SK-N-SH (cell line): ENCODE measurements at regions not wholly inside any gene's neighbourhood (a gene's known extent, or its start where the extent isn't known, plus 50 kb on each side); places are given as distances from the start of the nearest gene placed in this dataset.

ENCODE experiments used
- CTCF ChIA-PET: fragments of 300-600, 350-600 bp; formaldehyde crosslinking; extraction: SDS; loops from one replicate; lab custom pipeline; 2021; lab: Yijun Ruan, JAX
- POLR2A ChIA-PET: fragments of 350-600 bp; sonication (Branson Sonifier 250); formaldehyde crosslinking; extraction: SDS; loops from one replicate; lab custom pipeline; 2020; ENCODE audit warnings: antibody characterized with exemption, inconsistent platforms; lab: Yijun Ruan, JAX
- DNase-seq: peaks from one replicate; pipeline ENCODE4 v3.0.0; 2012
- H2AFZ ChIP-seq: fragments of 200-600 bp; sonication (generic); 2 replicates; pipeline ENCODE4 v1.8.1; 2016; ENCODE audit warnings: antibody characterized with exemption, mild to moderate bottlenecking, low read depth
- H3F3A ChIP-seq: fragments of 200-600 bp; sonication (generic); replicated peaks from 2 replicates; pipeline ENCODE3; 2016; ENCODE audit warnings: antibody characterized with exemption, mild to moderate bottlenecking; ENCODE audit not compliant: insufficient read depth
- H3K27ac ChIP-seq, 2 experiments: fragments of 200-500 bp in 1 of 2; fragments of 200-600 bp in 1 of 2; sonication (Bioruptor generic) in 1 of 2; sonication (generic), shearing (Covaris generic) in 1 of 2; 2 replicates each; pipeline versions ENCODE4 v1.5.1 to v1.6.1; 2014 to 2016; ENCODE audit warnings: low read depth in 2 of 2, inconsistent platforms in 1 of 2, low read length in 1 of 2, mild to moderate bottlenecking in 1 of 2, mixed read lengths in 1 of 2
- H3K27me3 ChIP-seq: fragments of 200-600 bp; sonication (generic), shearing (Covaris generic); 2 replicates; pipeline ENCODE4 v1.6.1; 2016; ENCODE audit warnings: mixed run types; ENCODE audit not compliant: insufficient read depth
- H3K36me3 ChIP-seq, 2 experiments: fragments of 200-500 bp in 1 of 2; fragments of 200-600 bp in 1 of 2; sonication (Bioruptor generic) in 1 of 2; sonication (generic) in 1 of 2; replicated peaks in 1 of 2; 2 replicates each; pipeline versions ENCODE3 to v1.5.1; 2014 to 2016; ENCODE audit warnings: low read length in 1 of 2, mild to moderate bottlenecking in 1 of 2; ENCODE audit not compliant: insufficient read depth in 2 of 2, control insufficient read depth in 1 of 2
- H3K4me1 ChIP-seq, 2 experiments: fragments of 200-500 bp in 1 of 2; fragments of 200-600 bp in 1 of 2; sonication (Bioruptor generic) in 1 of 2; sonication (generic), shearing (Covaris generic) in 1 of 2; 2 replicates each; pipeline versions ENCODE4 v1.5.1 to v1.6.1; 2014 to 2016; ENCODE audit warnings: low read depth in 1 of 2, low read length in 1 of 2, mixed run types in 1 of 2; ENCODE audit not compliant: insufficient read depth in 2 of 2, control insufficient read depth in 1 of 2
- H3K4me2 ChIP-seq: fragments of 200-600 bp; sonication (generic), shearing (Covaris generic); 2 replicates; pipeline ENCODE4 v1.6.1; 2017; ENCODE audit warnings: mixed run types
- H3K4me3 ChIP-seq, 2 experiments: fragments of 200-500 bp in 1 of 2; fragments of 200-600 bp in 1 of 2; sonication (Bioruptor generic) in 1 of 2; sonication (generic), shearing (Covaris generic) in 1 of 2; 2 replicates each; pipeline versions ENCODE4 v1.5.1 to v1.8.1; 2014 to 2016; ENCODE audit warnings: low read depth in 2 of 2, inconsistent platforms in 1 of 2, low read length in 1 of 2, mild to moderate bottlenecking in 1 of 2, mixed read lengths in 1 of 2, moderate library complexity in 1 of 2
- H3K79me2 ChIP-seq: fragments of 200-600 bp; sonication (generic); 2 replicates; pipeline ENCODE4 v1.8.1; 2017; ENCODE audit warnings: mild to moderate bottlenecking; ENCODE audit not compliant: insufficient read depth
- H3K9ac ChIP-seq: fragments of 200-600 bp; sonication (generic); 2 replicates; pipeline ENCODE4 v1.6.1; 2017; ENCODE audit warnings: mixed run types
- H3K9me2 ChIP-seq: fragments of 200-600 bp; sonication (generic); 2 replicates; pipeline ENCODE4 v1.6.1; 2017; ENCODE audit warnings: mixed run types
- H3K9me3 ChIP-seq: fragments of 200-600 bp; sonication (generic); 2 replicates; pipeline ENCODE4 v1.6.1; 2017; ENCODE audit warnings: mixed run types, mild to moderate bottlenecking, moderate library complexity
- H4K20me1 ChIP-seq: fragments of 200-600 bp; sonication (generic); 2 replicates; pipeline ENCODE4 v1.6.1; 2017; ENCODE audit warnings: mild to moderate bottlenecking, mixed run types; ENCODE audit not compliant: insufficient read depth
- CHD2 ChIP-seq: fragments of 150-350 bp; IDR thresholded peaks from 2 replicates; pipeline ENCODE4 v1.6.1; 2018; ENCODE audit warnings: low read length; ENCODE audit not compliant: partially characterized antibody
- MAX ChIP-seq: IDR thresholded peaks from 2 replicates; pipeline ENCODE4 v1.4.0; 2012; ENCODE audit warnings: low read depth
- TAF1 ChIP-seq: IDR thresholded peaks from 2 replicates; pipeline ENCODE4 v1.6.1; 2012; ENCODE audit warnings: low read depth, mild to moderate bottlenecking, low read length, moderate library complexity, borderline replicate concordance
- TCF12 ChIP-seq: IDR thresholded peaks from 2 replicates; pipeline ENCODE4 v1.4.0; 2012
- TEAD4 ChIP-seq: IDR thresholded peaks from 2 replicates; pipeline ENCODE4 v1.4.0; 2012; ENCODE audit warnings: mild to moderate bottlenecking, borderline replicate concordance; ENCODE audit not compliant: insufficient read depth
- WGBS: methylation state at CpG from one replicate; pipeline ENCODE4 v1.1.6; 2017; ENCODE audit warnings: low lambda C conversion rate; 5-methylcytosine and 5-hydroxymethylcytosine counted together
- TF ChIP-seq, protein P1 (sequence below): fragments of 150-350 bp; IDR thresholded peaks from 2 replicates; pipeline ENCODE4 v1.6.1; 2016; ENCODE audit warnings: mild to moderate bottlenecking, low read depth, low read length
- TF ChIP-seq, protein P2 (sequence below): fragments of 200-600 bp; sonication (generic); IDR thresholded peaks from 2 replicates; pipeline ENCODE4 v1.6.1; 2017; ENCODE audit warnings: antibody characterized with exemption, mild to moderate bottlenecking, moderate library complexity

DNA sequence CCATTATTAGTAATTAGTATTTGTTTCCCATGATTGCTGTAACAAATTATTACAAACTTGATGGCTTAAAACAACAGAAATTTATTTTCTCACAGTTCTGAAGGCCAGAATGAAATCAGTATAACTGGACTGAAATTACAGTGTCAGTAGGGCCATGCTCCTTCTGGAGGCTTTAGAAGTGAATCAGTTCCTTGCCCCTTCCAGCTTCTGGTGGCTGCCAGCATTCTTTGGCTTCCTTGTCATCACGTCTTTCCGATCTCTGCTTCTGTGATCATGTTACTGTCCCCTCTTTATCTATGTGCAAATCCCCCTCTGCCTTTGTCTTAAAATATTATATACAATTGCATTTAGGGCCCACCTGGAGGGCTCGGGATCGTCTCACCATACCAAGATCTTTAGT, 92.0 kb downstream of the FOXB1 start (continued):
- TF ChIP-seq, protein P1, sequence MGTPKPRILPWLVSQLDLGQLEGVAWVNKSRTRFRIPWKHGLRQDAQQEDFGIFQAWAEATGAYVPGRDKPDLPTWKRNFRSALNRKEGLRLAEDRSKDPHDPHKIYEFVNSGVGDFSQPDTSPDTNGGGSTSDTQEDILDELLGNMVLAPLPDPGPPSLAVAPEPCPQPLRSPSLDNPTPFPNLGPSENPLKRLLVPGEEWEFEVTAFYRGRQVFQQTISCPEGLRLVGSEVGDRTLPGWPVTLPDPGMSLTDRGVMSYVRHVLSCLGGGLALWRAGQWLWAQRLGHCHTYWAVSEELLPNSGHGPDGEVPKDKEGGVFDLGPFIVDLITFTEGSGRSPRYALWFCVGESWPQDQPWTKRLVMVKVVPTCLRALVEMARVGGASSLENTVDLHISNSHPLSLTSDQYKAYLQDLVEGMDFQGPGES: no peak

DNA sequence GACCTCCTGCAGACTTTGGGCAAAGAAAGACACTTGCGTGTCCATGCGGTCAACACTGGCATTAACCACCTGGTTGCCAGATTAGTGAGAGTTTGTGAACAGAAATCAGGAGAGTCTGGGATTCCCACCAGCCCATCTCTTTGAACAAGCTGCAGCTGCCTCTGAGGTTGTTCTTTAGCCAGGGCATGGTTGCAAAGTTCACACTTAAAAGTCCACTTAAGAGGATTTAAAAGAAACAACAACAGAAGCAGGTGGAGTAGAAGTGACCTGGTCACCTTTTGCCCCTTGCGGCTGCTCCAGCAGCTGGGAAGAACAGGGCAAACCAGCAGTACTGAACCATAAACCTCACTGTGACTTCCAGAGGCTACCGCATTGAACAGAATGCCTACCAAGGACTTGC, 97.3 kb downstream of the FOXB1 start:
- H3K4me2 ChIP-seq: no peak overlapping the region
- no peak overlapping the region for H3K9ac ChIP-seq
- ChIA-PET POLR2A (no interaction called here), CTCF (interaction anchor here (0.6 to 0.7 kb wide), 2 partner anchors 14 to 22 kb away, joined by 3 read pairs; no protein-coding TSS in a partner anchor)
- H3K27ac ChIP-seq: no peak overlapping the region
- no peaks in the 10 kb centered on the region for H3K9me3 ChIP-seq
- DNase-seq: no peak
- H3K79me2 ChIP-seq: no peaks in the 10 kb centered on the region
- no peaks in the 10 kb centered on the region for H4K20me1 ChIP-seq
- H3K4me1 ChIP-seq: no peaks in the 10 kb centered on the region
- no peaks in the 10 kb centered on the region for H3F3A ChIP-seq
- H2AFZ ChIP-seq: no peak overlapping the region
- peaks cover 10% of the 10 kb centered on the region; the same call in 1 of the 2 replicates for H3K27me3 ChIP-seq
- H3K9me2 ChIP-seq: no peaks in the 10 kb centered on the region
- no peaks in the 10 kb centered on the region for H3K36me3 ChIP-seq
- no peak for TF ChIP-seq MAX
- no peak for TF ChIP-seq TAF1
- TF ChIP-seq, all 33 proteins: peak for 0
- WGBS: 59% methylated on average over 4 of the region's 4 CpGs
- no peak overlapping the region for H3K4me3 ChIP-seq

GRCh38 chr15:60102748-60103147, 98.6 kb downstream of the FOXB1 start:
- no peaks in the 10 kb centered on the region for H3K36me3 ChIP-seq

More at GRCh38 chr15:60102748-60103147, 98.6 kb downstream of the FOXB1 start:
- no peaks in the 10 kb centered on the region for H3K9me3 ChIP-seq
- H3K27me3 ChIP-seq: peaks cover 10% of the 10 kb centered on the region; the same call in 1 of the 2 replicates
- no peak overlapping the region for H3K4me3 ChIP-seq
- H3K27ac ChIP-seq: no peak overlapping the region
- no peak overlapping the region for H3K9ac ChIP-seq
- no peak for DNase-seq
- no peaks in the 10 kb centered on the region for H3F3A ChIP-seq
- CTCF ChIA-PET: interaction anchor here (1.1 kb wide), 1 partner anchor 25 kb away, joined by 3 read pairs; no protein-coding TSS in a partner anchor
- H3K4me2 ChIP-seq: no peak overlapping the region
- H3K79me2 ChIP-seq: no peaks in the 10 kb centered on the region
- H3K4me1 ChIP-seq: no peaks in the 10 kb centered on the region
- no peak overlapping the region for H2AFZ ChIP-seq
- TF ChIP-seq, protein P2, sequence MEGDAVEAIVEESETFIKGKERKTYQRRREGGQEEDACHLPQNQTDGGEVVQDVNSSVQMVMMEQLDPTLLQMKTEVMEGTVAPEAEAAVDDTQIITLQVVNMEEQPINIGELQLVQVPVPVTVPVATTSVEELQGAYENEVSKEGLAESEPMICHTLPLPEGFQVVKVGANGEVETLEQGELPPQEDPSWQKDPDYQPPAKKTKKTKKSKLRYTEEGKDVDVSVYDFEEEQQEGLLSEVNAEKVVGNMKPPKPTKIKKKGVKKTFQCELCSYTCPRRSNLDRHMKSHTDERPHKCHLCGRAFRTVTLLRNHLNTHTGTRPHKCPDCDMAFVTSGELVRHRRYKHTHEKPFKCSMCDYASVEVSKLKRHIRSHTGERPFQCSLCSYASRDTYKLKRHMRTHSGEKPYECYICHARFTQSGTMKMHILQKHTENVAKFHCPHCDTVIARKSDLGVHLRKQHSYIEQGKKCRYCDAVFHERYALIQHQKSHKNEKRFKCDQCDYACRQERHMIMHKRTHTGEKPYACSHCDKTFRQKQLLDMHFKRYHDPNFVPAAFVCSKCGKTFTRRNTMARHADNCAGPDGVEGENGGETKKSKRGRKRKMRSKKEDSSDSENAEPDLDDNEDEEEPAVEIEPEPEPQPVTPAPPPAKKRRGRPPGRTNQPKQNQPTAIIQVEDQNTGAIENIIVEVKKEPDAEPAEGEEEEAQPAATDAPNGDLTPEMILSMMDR: no peak
- TF ChIP-seq TCF12: no peak
- TF ChIP-seq TEAD4: no peak
- no peak for TF ChIP-seq CHD2
- TF ChIP-seq, all 33 proteins: peak for 0
- POLR2A ChIA-PET: no interaction called here
- H4K20me1 ChIP-seq: no peaks in the 10 kb centered on the region
- H3K9me2 ChIP-seq: no peaks in the 10 kb centered on the region
